GM18868 (cell line): ENCODE measurements at regions not wholly inside any gene's neighbourhood (a gene's known extent, or its start where the extent isn't known, plus 50 kb on each side); places are given as distances from the start of the nearest gene placed in this dataset.
"Not testable (repeated sequence)": the region's sequence is repeated elsewhere in the genome, so short reads cannot be mapped to it uniquely, and the experiment has no call there.

Experiments
- ATAC-seq: cut with Tn5 transposase; IDR thresholded peaks from one replicate; pipeline ENCODE4 v1.9.1; 2021; ENCODE audit warnings: mild to moderate bottlenecking, moderate library complexity; ENCODE audit not compliant: unreplicated experiment

DNA sequence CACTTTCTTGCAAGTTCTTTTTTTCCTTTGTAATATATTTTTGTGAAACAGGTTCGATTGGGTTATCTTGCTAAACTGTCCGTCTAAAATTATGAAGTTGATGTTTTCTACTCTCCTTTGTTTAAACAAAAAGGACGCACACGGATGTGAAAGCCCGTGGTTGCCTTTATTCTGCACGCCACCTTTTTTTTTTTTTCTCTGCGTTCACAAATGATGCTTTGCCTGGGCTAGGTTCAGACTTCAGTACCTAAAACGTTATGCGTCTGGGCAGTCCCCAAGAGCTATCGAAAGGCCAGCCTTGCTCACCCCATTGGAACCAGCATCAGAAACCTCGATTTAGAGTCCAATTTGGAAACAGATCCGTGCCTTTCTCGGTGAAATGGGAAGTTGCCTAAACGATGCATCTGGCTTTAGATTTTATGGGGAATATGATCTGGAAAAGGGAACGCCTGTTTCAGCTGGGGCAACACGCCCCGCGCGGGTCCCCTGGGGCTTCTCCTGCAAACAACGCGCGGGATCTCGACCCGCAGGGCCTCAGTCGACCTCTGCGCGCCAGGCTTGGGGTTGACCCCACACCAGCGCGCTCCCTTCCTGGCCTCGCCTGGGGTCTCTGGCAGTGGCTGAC, 113.9 kb downstream of the KCNRG start:
- ATAC-seq, result peak; percentile 19

DNA sequence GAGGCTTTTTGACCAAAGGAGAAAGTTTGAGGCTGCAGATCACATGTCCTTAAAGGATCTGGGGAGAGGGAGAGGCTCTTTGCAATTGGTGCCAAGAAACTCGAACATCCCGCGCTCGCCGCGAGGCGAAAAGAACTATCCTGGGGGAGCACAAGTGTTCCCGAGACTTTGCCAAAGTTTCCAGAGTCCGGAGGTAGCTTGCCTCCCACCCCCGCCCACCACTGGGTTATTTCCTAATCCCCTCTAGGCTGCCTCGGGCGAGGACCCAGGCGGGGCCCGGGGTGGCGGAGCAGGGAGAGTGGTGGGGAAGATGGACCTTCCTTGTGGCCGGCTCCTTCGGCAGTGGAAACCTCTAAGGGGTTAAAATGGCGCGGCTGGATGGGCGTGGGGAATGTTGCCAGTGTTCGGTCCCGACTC, 114.5 kb downstream of the KCNRG start:
- ATAC-seq, result no peak

DNA sequence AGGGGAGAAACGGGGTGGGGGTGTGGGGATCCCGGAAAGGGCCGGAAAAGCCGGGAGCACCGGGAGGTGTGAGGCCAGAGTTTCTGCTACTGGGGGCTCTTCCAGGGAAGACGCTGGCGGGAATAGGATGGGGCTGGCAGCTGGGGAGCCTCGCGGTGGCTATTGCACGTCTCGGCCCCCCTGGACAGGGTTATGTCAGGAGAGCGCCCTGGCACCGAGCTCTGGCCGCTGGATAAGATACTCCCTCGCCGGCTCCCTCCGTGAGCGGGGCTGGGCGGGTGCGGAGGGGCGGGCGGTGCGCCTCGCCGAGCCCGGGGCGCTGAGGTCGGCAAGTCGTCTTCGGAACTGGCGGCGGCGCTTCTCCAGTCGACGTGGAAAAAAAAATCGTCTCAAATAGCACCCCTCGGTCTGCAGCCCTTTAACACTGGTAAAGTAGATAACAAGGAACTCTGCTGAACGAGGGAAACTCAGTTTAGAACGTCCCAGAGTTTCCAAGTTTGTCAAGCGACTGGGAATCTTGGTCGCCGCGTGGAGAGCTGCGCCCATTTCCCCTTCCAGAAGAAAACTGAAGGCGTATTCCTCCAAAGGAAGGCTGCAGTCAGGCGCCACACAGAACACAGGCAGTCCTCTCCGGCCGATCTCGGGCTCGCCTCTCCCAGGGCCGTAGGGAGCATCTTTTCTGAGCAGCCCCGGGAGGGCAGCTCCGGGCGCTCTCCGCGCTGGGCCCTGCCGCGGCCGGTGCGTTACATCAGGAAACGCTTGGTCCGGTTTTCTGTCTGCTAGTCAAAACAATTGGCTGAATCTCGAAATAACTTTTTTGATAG, 115.1 kb downstream of the KCNRG start:
- no peak for ATAC-seq

DNA sequence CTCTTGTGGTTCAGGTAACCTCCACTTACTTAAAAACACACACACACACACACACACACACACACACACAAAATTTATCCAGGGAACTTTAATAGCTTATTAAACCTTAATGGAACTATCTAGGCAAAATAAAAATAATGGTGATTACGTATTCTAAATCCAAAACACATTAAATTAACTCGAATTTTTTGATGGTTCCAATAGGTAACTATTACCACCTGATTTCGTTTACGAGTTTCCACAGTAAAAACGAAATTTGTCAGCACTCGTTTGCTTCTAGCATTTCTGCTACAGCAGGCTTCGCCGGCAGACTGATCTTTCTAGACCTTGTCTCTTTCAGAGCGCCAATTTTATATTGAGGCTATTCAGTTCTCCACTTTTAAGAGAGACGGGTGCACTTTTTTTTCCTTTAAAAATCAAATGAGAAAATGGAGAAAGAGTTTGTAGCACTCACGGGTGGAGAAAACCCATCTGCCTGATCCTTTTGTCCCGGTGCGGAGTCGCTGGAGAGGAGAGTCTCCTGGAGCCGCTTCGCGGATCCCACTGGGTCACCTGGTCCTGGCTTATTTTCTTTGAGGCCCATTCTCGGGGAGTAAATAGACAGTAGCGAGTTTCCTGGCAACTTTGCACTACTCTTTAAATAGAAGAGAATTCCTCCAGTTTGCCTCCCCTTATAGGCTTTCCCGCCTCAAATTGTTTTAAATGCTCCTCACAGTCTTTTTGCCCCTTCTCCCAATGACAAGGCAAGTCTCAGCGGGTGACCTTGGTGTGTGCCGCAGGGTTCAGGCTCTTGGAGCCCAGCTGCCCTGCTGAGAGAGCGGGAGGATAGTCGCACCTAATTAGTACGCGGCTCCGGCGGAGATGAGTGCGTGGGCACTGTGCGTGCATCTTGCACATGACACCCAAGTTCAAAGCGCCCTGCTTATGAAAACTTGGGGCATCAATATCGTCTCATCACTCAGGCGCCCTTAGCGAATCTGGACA, 117.0 kb downstream of the KCNRG start:
- ATAC-seq, result no peak

DNA sequence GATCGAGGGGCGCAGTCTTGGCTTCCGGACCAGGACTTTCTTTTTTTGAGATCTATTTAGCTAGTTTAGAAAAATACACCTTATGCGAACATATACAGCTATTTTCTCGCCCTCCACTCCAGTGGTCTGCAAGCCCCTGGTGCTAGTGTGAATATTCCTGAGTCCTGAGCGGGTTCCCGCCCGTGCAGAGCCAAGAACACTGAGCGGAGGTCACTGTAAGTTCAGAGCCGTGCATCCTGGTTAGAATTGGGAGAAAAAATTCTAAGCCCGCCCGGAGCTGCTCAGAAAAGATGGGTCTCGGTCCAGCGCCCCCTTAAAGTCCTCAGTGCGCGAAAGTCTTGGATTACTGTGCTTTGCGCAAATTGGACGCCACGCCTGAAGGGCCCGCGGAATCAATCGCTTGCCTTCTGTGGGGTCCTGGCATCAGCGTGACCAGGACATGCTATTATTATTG, 117.7 kb downstream of the KCNRG start:
- no peak for ATAC-seq

DNA sequence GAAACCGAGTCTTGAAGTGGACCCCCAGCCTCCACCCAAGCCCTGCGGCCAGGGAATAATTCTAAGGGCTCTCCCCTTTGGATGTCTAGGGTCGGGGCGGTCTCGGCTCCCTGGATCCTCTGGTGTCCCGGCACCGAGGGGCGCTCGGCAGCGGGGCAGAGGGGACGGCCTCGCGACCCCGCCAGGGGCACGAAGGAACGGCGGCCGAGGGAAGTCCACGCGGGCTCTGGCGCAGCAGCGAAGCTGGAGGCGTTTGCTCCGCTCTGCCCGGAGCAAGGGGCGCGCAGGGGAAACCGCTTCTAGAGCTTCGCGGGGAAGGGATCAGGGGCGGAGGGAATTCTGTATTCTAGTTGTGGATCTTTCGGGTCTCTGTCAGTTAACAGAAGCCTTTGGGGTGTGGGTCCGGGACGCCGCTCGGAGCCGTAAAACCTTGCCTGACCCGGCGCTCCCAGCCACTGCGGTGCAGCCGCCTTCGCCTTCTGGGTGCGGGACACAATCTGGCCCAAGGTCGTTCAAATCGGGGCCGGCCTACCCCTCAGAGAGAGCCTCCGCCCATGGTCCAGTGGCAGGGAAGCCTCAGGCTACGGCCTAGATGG, 118.2 kb downstream of the KCNRG start:
- ATAC-seq, result no peak

DNA sequence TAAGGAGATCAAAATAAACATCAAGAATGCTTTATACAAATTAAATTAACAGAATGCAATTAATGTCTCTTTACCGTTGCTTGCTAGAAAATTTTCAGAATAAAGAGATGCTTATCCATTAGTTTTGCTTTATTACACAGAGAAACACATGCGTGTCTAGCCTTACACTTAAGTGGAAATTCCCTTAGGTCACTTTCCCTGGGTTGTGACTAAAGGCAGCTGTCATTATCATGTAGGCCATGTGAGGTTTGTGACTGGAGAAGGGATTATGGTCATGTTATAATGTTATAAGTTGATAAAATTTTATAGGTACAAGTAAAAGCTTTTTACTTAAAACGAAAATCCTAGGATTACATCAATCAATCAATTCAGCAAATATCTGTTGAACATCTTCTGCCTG, 121.0 kb downstream of the KCNRG start:
- ATAC-seq, result no peak

DNA sequence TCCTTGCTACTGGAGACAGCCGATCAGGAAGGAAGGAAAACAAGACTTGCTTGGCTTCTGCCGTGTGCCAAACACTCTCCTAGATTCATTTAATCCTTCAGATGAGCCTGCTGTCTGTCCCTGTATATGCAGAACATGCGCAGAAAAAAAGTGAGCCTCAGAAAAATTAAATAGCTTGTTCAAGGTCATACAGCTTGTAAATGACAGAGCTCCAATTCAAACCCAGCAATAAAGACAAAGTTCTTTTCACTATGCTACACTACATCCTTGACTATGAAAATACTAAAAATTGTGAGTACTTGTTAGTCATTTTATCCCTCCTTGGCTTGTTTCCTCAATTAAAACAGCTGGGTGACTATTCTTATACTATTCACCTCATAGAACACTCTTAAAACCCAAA, 121.4 kb downstream of the KCNRG start:
- no peak for ATAC-seq

DNA sequence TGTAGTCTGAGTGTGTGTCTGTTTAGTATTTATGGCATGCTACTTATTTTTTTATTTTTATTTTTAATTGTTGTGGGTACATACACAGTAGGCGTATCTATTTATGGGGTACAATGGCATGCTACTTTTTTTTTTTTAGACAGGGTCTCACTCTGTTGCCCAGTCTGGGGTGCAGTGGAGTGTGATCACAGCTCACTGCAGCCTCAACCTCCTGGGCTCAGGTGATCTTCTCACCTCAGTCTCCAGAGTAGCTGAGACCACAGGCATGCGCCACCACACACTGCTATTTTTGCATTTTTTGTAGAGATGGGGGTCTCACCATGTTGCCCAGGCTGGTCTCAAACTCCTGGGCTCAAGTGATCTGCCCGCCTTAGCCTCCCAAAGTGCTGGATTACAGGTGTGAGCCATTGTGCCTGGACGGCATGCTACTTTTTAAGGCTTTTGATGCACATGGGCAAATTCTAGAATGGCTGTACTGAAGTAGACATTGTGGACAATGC, 124.2 kb downstream of the KCNRG start:
- ATAC-seq, result not testable (repeated sequence)

DNA sequence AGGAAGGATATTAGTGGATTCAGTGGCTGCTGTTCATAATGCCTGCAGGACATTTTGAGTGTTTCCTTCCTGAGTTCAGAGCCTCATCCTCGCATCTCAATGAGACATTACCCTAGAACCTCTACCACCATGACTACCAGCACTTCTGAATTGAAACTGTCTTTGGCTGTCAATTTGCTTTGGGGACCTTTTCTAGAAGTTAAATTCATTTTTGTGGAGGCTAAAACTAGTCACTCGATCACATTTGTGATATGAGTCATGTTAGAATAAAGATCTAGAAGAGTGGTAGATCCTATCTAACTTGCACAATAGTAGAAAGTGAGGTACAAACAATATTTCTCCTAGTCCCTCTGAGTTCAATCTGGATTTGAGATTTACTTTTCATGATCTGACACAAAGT, 124.9 kb downstream of the KCNRG start:
- no peak for ATAC-seq

DNA sequence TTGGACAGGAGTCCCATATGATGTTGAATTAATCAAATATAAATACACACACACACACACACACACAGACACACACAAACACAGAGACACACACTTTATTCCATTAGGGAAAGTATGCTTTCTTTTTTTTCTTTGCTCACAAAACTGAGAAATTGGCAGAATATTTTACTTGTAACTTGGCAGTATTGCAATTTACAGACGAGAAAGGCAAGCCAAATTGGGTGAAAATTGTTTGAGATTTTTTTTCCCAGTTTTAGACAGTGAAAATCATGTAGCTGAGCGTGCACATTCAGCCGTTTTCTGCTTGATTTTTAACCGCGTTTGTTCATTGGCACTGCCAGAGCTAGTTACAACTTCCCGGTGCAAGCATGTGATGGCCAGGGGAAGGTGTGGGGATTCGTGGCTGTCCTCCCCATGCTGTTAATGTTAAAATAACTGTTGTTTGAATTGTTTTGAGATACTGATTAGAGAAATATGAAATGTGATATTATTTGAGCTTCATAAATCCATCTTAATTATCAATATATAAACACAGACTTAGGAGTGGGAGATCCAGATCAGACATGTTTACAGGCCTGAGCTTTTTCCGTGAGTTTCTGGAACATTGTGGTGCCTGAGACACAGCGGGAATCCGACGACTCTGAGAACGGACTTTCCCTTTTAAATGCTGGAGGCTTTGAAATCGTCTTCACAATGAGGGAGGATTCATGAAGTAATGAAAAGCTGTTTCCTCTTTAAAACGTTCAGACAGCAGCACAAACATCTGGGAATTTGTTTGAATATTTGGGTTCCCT, 125.5 kb downstream of the KCNRG start:
- ATAC-seq, result no peak

DNA sequence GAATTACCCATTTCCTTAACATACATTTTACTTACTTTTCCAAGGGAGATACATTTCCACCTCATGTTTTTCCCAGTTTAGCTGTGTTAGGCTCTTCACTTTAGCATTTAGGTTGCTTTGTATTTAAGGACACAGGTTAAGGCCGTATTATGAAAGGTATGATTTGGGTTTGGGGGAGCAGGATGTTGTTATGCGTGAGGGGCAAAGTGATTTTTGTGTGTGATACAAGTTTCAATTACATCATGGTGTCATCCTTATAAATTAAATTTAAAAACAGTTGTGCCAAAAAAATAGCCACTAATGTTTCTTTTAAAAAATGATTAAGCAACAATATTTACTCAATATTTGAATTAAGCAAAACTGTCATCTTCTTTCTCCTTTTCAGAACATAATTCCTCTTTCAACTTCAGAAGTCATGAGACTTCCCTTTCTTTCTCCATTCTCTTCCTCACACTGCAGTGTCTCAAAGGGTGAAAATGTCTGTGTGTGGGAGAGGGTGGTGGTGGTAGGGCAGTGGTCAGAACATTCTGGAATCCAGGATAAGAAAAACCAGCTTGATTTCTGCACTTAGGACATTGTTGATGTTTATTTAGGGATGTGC, 126.2 kb downstream of the KCNRG start:
- ATAC-seq, result no peak

DNA sequence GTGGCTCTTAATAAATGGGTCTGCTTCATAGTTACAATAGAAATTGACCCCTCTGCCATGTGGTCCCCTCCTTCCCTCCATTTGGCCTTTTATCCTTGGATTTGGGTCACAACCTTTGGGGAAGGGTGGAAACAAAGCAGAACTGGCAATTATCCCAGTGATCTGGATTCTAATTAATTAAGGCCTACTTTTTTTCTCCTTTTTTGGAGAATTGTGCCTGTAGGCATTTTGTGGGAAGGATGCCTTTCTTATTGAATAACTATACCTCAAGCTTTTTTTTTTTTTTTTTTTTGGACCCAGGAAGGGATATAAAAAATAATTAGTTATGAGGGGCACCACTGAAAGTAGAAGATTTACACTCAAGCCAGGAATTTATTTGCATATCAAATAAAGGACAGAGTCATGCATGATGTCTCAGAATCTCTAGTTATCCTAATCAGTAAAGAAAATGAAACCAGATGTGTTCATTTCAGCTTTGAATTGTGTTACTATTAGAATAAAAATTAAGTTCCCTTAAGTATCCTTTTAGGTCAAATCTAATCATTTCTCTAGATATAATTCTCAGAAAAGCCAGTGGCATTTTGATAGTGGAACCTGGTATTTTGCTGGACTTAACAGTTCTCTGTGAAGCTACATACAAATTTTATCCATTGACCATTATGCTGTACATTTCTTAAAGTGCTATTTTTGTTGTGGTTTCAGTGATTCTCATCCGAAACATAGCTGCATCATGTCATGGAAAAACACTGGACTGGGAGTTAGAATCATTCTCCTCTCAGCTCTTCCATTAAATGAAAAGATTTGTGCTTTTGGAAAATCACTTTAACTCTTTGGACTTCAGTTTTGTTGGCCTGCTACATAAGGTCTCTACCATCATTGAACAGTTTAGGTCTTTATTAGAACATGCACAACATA, 129.3 kb downstream of the KCNRG start:
- no peak for ATAC-seq

DNA sequence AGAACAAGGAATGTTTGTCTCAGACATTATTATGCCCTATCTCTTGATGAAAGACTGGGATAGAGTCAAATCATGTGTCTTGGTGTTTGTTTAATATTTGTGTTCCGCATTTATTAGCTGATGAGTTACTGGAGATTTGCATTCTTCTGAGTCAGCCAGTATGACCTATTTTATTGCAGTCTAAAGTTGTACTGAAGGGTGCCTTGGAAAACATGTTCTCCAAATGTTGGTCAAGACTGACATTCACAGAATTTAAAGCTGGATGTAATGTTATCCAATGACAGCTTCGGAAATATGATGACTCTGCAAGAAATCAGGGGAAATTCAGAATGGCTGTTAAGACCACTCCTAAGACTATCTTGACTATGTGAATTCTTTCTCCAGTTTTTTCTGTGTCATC, 134.0 kb downstream of the KCNRG start:
- no peak for ATAC-seq

DNA sequence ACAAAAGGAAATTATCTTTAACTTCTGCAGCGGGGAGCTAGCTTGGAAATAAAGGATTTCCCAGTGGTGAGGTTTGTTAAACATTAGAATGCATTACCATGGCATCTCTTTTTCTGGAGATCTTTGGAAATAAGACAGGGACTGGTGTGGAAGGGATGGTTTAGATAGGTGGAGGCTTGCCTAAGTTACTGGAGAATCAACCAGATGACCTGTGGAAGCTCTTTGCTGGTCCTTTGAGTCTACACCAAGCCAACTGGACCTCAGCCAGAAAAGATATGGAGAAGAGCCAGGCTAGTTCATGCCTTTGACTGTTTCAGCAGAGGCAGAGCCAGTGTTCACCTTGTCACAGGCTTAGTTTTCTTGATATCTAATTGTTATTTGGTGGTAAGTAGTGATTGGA, 134.7 kb downstream of the KCNRG start:
- ATAC-seq, result no peak

DNA sequence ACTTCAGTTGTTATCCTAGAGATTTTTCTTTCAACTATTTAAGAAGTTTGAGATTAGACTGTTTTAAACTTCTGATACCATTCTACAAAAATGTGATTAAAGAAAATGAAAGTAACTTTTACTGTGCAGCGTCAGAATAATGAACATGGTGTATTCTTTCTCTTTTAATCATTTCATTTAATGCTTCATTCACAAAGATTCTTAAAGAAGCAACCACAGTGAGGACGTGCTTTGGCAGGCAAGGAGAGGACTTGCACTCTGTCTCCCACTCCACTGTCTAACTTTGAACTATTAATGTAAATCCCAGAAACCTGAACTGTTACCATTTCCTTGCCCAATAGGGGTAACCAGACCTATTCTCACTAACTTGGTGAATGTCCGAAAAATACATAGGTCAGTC, 137.0 kb downstream of the KCNRG start:
- no peak for ATAC-seq

DNA sequence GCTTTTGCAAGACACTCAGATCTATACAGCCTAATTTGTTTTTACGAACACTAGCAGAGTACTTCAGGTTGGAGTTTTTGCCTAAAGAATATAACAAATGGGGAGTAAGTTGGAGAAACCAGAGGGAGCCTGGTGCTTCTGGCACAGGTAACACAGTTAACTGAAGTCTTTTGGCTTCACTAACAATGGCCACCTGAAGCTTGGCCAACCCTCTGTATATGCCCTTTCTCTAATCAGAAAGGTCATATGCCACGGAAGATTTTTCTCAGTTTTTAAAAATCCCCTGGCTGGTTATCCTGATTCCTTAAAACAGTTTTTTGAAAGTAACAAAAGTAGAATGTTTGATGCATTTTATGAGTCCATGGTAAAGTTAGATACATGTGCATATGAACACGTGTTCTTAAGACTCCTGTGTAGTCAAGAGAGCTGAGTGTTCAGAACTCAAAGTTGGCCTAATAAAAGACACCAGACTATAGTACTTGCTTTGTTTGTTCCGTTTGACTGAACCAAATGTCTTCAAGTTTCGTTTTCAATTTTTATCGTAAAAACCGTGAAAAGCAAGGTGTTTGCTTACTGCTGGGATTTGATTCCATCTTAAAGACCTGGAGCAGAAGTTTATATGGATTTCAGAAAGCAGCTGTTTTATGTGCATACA, 137.5 kb downstream of the KCNRG start:
- peak; percentile 77 for ATAC-seq

DNA sequence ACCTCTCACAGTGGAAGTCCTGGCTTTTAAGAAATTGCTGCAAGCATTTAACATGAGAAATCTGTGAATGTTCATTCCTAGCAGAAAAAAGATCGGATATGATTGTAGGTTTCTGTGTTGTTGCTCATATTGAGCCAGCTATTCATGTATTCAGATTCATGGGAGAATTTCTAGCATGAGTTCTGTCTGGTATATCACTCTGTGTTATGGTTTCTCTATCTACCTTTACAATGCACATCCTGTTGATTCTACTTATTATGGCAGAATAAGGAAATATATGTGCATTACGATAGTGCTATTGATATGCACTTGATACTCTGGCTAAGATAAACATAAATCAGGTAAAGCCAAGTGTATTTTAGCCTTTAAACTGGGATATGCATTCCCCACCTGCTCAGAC, 138.2 kb downstream of the KCNRG start:
- ATAC-seq, result no peak
